ENCODE measurements at regions not wholly inside any gene's neighbourhood (a gene's known extent, or its start where the extent isn't known, plus 50 kb on each side); places are given as distances from the start of the nearest gene placed in this dataset.

GRCh38 chr13:74778946-74779345, 644.7 kb upstream of the KLF12 start:
- Histone ChIP-seq H4K20me1 (replicated peaks; ENCODE audit: insufficient read depth) (no peaks in the 10 kb centered on the region), H3K79me2 (replicated peaks; ENCODE audit: insufficient read depth) (no peaks in the 10 kb centered on the region), H3K4me2 (no peak overlapping the region), H3K27me3 (ENCODE audit: insufficient read depth) (no peaks in the 10 kb centered on the region), H3K36me3 (ENCODE audit: insufficient read depth) (no peaks in the 10 kb centered on the region), H3K4me3 (no peak overlapping the region), H2AFZ (no peak overlapping the region), H3K27ac (ENCODE audit: low read depth) (no peak overlapping the region), H3F3A (replicated peaks; ENCODE audit: low read depth) (no peaks in the 10 kb centered on the region), H3K4me1 (ENCODE audit: insufficient read depth) (peaks cover 8% of the 10 kb centered on the region), H3K9me2 (ENCODE audit: insufficient read depth) (peaks cover 6% of the 10 kb centered on the region; the same call in 1 of the 2 replicates)
- ATAC-seq, result no peak
- Mint-ChIP-seq H3K36me3 (ENCODE audit: low read depth) (no peaks in the 10 kb centered on the region), H3K9me3 (no peaks in the 10 kb centered on the region), H3K4me3 (no peak overlapping the region), H3K27ac (no peak overlapping the region), H3K27me3 (ENCODE audit: insufficient read depth, low read depth, poor library complexity) (no peaks in the 10 kb centered on the region), H3K4me1 (peaks cover 21% of the 10 kb centered on the region)
- DNase-seq (ENCODE audit: low spot score), result no peak
- TF ChIP-seq EZH2phosphoT487 (IDR thresholded peaks at IDR 0.05; ENCODE audit: unreplicated experiment) (no peak), POLR2AphosphoS5 (IDR thresholded peaks at IDR 0.05; ENCODE audit: low read depth) (no peak), REST (IDR thresholded peaks at IDR 0.05; ENCODE audit: unreplicated experiment) (no peak), STAT1 (IDR thresholded peaks at IDR 0.05; ENCODE audit: unreplicated experiment) (no peak), ZNF114 (CRISPR knock-in tag; IDR thresholded peaks at IDR 0.05) (no peak), NANOG (IDR thresholded peaks at IDR 0.05; ENCODE audit: borderline replicate concordance) (no peak), JUNB (IDR thresholded peaks at IDR 0.05; ENCODE audit: unreplicated experiment) (no peak), ZNF331 (CRISPR knock-in tag; IDR thresholded peaks at IDR 0.05; ENCODE audit: low read depth) (no peak), ZNF462 (CRISPR knock-in tag; IDR thresholded peaks at IDR 0.05) (no peak)
- TF ChIP-seq, protein P1, sequence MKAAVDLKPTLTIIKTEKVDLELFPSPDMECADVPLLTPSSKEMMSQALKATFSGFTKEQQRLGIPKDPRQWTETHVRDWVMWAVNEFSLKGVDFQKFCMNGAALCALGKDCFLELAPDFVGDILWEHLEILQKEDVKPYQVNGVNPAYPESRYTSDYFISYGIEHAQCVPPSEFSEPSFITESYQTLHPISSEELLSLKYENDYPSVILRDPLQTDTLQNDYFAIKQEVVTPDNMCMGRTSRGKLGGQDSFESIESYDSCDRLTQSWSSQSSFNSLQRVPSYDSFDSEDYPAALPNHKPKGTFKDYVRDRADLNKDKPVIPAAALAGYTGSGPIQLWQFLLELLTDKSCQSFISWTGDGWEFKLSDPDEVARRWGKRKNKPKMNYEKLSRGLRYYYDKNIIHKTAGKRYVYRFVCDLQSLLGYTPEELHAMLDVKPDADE (IDR thresholded peaks at IDR 0.05), result no peak
